Caco-2 (cell line): ENCODE measurements at regions not wholly inside any gene's neighbourhood (a gene's known extent, or its start where the extent isn't known, plus 50 kb on each side); places are given as distances from the start of the nearest gene placed in this dataset.

Experiments used
- BruUV-seq: library from RNA; stranded (reverse); fragments of 400-500 nt; replicated peaks from 2 replicates; lab custom pipeline; 2021; lab: Mats Ljungman, UMichigan
- CTCF ChIA-PET: fragments of 300-600 bp; sonication (Branson Sonifier 250); formaldehyde crosslinking; loops from one replicate; lab custom pipeline; 2022; ENCODE audit warnings: antibody characterized with exemption; lab: Charles Lee
- POLR2A ChIA-PET: fragments of 300-600 bp; sonication (Branson Sonifier 250); formaldehyde crosslinking; loops from one replicate; lab custom pipeline; 2022; ENCODE audit warnings: antibody characterized with exemption; lab: Charles Lee
- DNase-seq, 2 experiments: peaks; one replicate each; pipeline versions ENCODE4 v3.0.0 to v3.0.0-alpha.2; 2020 to 2022
- H3K27me3 ChIP-seq: replicated peaks from 2 replicates; pipeline ENCODE4 v1.6.0; 2011; ENCODE audit warnings: low read length; ENCODE audit not compliant: control insufficient read depth, insufficient read depth
- H3K36me3 ChIP-seq: 2 replicates; pipeline ENCODE4 v1.5.1; 2011; ENCODE audit warnings: low read length; ENCODE audit not compliant: control insufficient read depth, insufficient read depth
- H3K4me1 ChIP-seq: fragments of 250-450 bp; sonication (Bioruptor Pico); 2 replicates; pipeline ENCODE4 v1.5.1; 2020; ENCODE audit warnings: mild to moderate bottlenecking
- H3K4me3 ChIP-seq: 2 replicates; pipeline ENCODE4 v1.5.1; 2011; ENCODE audit warnings: low read depth, mild to moderate bottlenecking, control low read depth, low read length
- H3K9me3 ChIP-seq: fragments of 250-450 bp; sonication (Bioruptor Pico); 2 replicates; pipeline ENCODE4 v1.5.1; 2020; ENCODE audit warnings: mild to moderate bottlenecking, moderate library complexity
- H3K27ac Mint-ChIP-seq: one replicate; pipeline ENCODE4 v1.8.0; 2022; ENCODE audit warnings: mixed read lengths; ENCODE audit not compliant: unreplicated experiment
- H3K27me3 Mint-ChIP-seq: one replicate; pipeline ENCODE4 v1.8.0; 2022; ENCODE audit warnings: mixed read lengths; ENCODE audit not compliant: insufficient read depth, unreplicated experiment
- H3K36me3 Mint-ChIP-seq: one replicate; pipeline ENCODE4 v1.8.0; 2022; ENCODE audit warnings: mild to moderate bottlenecking, mixed read lengths; ENCODE audit not compliant: insufficient read depth, unreplicated experiment
- H3K4me1 Mint-ChIP-seq: one replicate; pipeline ENCODE4 v1.8.0; 2022; ENCODE audit warnings: low read depth, mixed read lengths; ENCODE audit not compliant: unreplicated experiment
- H3K4me3 Mint-ChIP-seq: one replicate; pipeline ENCODE4 v1.8.0; 2022; ENCODE audit warnings: mild to moderate bottlenecking, moderate library complexity, mixed read lengths; ENCODE audit not compliant: unreplicated experiment
- H3K9me3 Mint-ChIP-seq: one replicate; pipeline ENCODE4 v1.8.0; 2022; ENCODE audit warnings: mixed read lengths; ENCODE audit not compliant: unreplicated experiment
- intact Hi-C: fragments of 100-400 bp; cut with micrococcal nuclease; formaldehyde crosslinking; loops from one replicate; pipeline ENCODE4 v1.10.0; 2022; ENCODE audit not compliant: unreplicated experiment
- TF ChIP-seq, protein P1 (sequence below), 2 experiments: fragments of 200-600 bp in 1 of 2; IDR thresholded peaks; 1 replicate in 1 of 2; 2 replicates in 1 of 2; pipeline versions ENCODE4 v1.5.1 to v1.8.0; 2011 to 2022; ENCODE audit warnings: antibody characterized with exemption in 1 of 2, control low read depth in 1 of 2, inconsistent platforms in 1 of 2, low read depth in 1 of 2, low read length in 1 of 2, mild to moderate bottlenecking in 1 of 2, moderate library complexity in 1 of 2; ENCODE audit not compliant: insufficient read depth in 1 of 2, severe bottlenecking in 1 of 2, unreplicated experiment in 1 of 2

DNA sequence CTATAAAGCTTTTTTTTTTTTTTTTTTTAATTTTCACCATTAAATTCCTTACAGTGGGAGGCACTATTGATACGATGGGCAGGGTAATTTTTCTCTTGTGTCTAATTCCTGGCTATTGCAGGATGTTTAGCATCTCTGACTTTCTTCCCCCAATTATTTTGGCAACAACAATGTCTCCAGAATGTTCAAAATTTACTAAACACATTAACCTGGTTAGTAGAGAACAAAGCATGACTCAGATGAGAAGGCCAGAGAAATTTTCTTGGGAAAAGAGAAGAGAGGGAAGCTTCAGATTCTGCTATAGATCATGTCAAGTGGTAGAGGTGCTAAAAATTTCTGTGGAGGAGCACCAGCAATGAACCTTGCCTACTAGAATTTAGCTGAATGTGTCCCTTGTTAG is 171.5 kb upstream of the PRICKLE1 start:
- CTCF ChIA-PET = interaction anchor here (0.6 kb wide), 2 partner anchors 30 to 516 kb away, joined by 3 to 6 read pairs; no protein-coding TSS in a partner anchor
- H3K36me3 Mint-ChIP-seq = no peaks in the 10 kb centered on the region
- no peaks in the 10 kb centered on the region for H3K27me3 Mint-ChIP-seq
- no peak for DNase-seq
- no peak overlapping the region for H3K27ac Mint-ChIP-seq
- TF ChIP-seq, protein P1, sequence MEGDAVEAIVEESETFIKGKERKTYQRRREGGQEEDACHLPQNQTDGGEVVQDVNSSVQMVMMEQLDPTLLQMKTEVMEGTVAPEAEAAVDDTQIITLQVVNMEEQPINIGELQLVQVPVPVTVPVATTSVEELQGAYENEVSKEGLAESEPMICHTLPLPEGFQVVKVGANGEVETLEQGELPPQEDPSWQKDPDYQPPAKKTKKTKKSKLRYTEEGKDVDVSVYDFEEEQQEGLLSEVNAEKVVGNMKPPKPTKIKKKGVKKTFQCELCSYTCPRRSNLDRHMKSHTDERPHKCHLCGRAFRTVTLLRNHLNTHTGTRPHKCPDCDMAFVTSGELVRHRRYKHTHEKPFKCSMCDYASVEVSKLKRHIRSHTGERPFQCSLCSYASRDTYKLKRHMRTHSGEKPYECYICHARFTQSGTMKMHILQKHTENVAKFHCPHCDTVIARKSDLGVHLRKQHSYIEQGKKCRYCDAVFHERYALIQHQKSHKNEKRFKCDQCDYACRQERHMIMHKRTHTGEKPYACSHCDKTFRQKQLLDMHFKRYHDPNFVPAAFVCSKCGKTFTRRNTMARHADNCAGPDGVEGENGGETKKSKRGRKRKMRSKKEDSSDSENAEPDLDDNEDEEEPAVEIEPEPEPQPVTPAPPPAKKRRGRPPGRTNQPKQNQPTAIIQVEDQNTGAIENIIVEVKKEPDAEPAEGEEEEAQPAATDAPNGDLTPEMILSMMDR (IDR thresholded peaks at IDR 0.05; ENCODE audit: insufficient read depth in 1 of 2, low read depth in 1 of 2, low read length in 1 of 2, severe bottlenecking in 1 of 2, unreplicated experiment in 1 of 2) = no peak
- peaks cover 16% of the 10 kb centered on the region for H3K4me1 Mint-ChIP-seq
- intact Hi-C loops = no loop called here
- H3K4me3 Mint-ChIP-seq = no peak overlapping the region
- BruUV-seq = no TSS peak
- Histone ChIP-seq H3K4me3 (no peak overlapping the region), H3K36me3 (no peaks in the 10 kb centered on the region), H3K27me3 (no peaks in the 10 kb centered on the region), H3K4me1 (peaks cover 25% of the 10 kb centered on the region), H3K9me3 (no peaks in the 10 kb centered on the region)
- no peaks in the 10 kb centered on the region for H3K9me3 Mint-ChIP-seq
- POLR2A ChIA-PET = no interaction called here

- CTCF ChIA-PET = interaction anchor here (0.6 kb wide), 2 partner anchors 29 to 517 kb away, joined by 3 to 6 read pairs; no protein-coding TSS in a partner anchor
- H3K4me1 ChIP-seq = peaks cover 25% of the 10 kb centered on the region
Measured at GRCh38 chr12:42760550-42760949, 171.0 kb upstream of the PRICKLE1 start.

GRCh38 chr12:42759622-42760273 is 170.2 kb upstream of the PRICKLE1 start:
- POLR2A ChIA-PET = no interaction called here
- no peak for DNase-seq
- H3K27me3 Mint-ChIP-seq = no peaks in the 10 kb centered on the region
- Histone ChIP-seq H3K27me3 (no peaks in the 10 kb centered on the region), H3K9me3 (no peaks in the 10 kb centered on the region), H3K4me3 (no peak overlapping the region), H3K4me1 (peaks cover 25% of the 10 kb centered on the region), H3K36me3 (no peaks in the 10 kb centered on the region)
- no TSS peak for BruUV-seq
- no peak overlapping the region for H3K4me3 Mint-ChIP-seq
- no peaks in the 10 kb centered on the region for H3K36me3 Mint-ChIP-seq
- H3K27ac Mint-ChIP-seq = no peak overlapping the region
- TF ChIP-seq, protein P1 (IDR thresholded peaks at IDR 0.05; ENCODE audit: insufficient read depth in 1 of 2, low read depth in 1 of 2, low read length in 1 of 2, severe bottlenecking in 1 of 2, unreplicated experiment in 1 of 2) = no peak
- H3K9me3 Mint-ChIP-seq = no peaks in the 10 kb centered on the region
- peaks cover 16% of the 10 kb centered on the region for H3K4me1 Mint-ChIP-seq
- CTCF ChIA-PET = no interaction called here
- intact Hi-C loops = loop anchor here (10.0 kb wide), 1 partner anchor 165 kb away; no protein-coding TSS in a partner anchor

More at GRCh38 chr12:42760550-42760949, 171.0 kb upstream of the PRICKLE1 start:
- no TSS peak for BruUV-seq
- intact Hi-C loops = no loop called here
- TF ChIP-seq, protein P1 (IDR thresholded peaks at IDR 0.05; ENCODE audit: insufficient read depth in 1 of 2, low read depth in 1 of 2, low read length in 1 of 2, severe bottlenecking in 1 of 2, unreplicated experiment in 1 of 2) = no peak
- no peaks in the 10 kb centered on the region for H3K27me3 Mint-ChIP-seq
- H3K4me1 Mint-ChIP-seq = peaks cover 16% of the 10 kb centered on the region
- H3K36me3 ChIP-seq = no peaks in the 10 kb centered on the region
- no peaks in the 10 kb centered on the region for H3K27me3 ChIP-seq
- no peaks in the 10 kb centered on the region for H3K9me3 Mint-ChIP-seq
- H3K4me3 Mint-ChIP-seq = no peak overlapping the region
- POLR2A ChIA-PET = no interaction called here
- no peaks in the 10 kb centered on the region for H3K9me3 ChIP-seq
- DNase-seq = no peak
- H3K36me3 Mint-ChIP-seq = no peaks in the 10 kb centered on the region
- no peak overlapping the region for H3K27ac Mint-ChIP-seq
- no peak overlapping the region for H3K4me3 ChIP-seq
